Keratinocyte (primary cell): ENCODE measurements at regions not wholly inside any gene's neighbourhood (a gene's known extent, or its start where the extent isn't known, plus 50 kb on each side); places are given as distances from the start of the nearest gene placed in this dataset.

Source experiments
- DNase-seq: peaks from one replicate; pipeline ENCODE4 v3.0.0-alpha.2; 2011; ENCODE audit warnings: low read depth, missing footprints, low spot score
- FAIRE-seq: peaks from 2 replicates; lab custom pipeline; 2011; peaks lifted over from hg19 to GRCh38; lab: Jason Lieb, UNC
- H2AFZ ChIP-seq: 2 replicates; pipeline ENCODE4 v1.6.0; 2012; ENCODE audit warnings: low read length, control low read depth, inconsistent platforms; ENCODE audit not compliant: control insufficient read depth
- H3K27ac ChIP-seq: 2 replicates; pipeline ENCODE4 v1.5.1; 2011; ENCODE audit warnings: low read length; ENCODE audit not compliant: control insufficient read depth, insufficient read depth
- H3K27me3 ChIP-seq: 3 replicates; pipeline ENCODE4 v1.6.0; 2011; ENCODE audit warnings: low read length; ENCODE audit not compliant: control insufficient read depth, insufficient read depth; ENCODE audit errors: extremely low read depth
- H3K36me3 ChIP-seq, 2 experiments: 2 replicates in 1 of 2; 3 replicates in 1 of 2; pipeline ENCODE4 v1.5.1; 2011; ENCODE audit warnings: low read length in 2 of 2, mild to moderate bottlenecking in 1 of 2; ENCODE audit not compliant: control insufficient read depth in 2 of 2, insufficient read depth in 2 of 2; ENCODE audit errors: extremely low read depth in 1 of 2
- H3K4me1 ChIP-seq: 3 replicates; pipeline ENCODE4 v1.5.1; 2011; ENCODE audit warnings: low read length; ENCODE audit not compliant: control insufficient read depth, insufficient read depth; ENCODE audit errors: extremely low read depth
- H3K4me2 ChIP-seq: 3 replicates; pipeline ENCODE4 v1.6.0; 2011; ENCODE audit warnings: low read depth, low read length; ENCODE audit not compliant: control insufficient read depth, insufficient read depth; ENCODE audit errors: extremely low read depth
- H3K4me3 ChIP-seq, 3 experiments: fragments of 200-600 bp in 1 of 3; sonication (generic) in 1 of 3; 2 replicates in 2 of 3; 3 replicates in 1 of 3; pipeline ENCODE4 v1.5.1; 2011 to 2016; ENCODE audit warnings: low read length in 3 of 3, mild to moderate bottlenecking in 3 of 3, control low read depth in 2 of 3, inconsistent platforms in 1 of 3, low read depth in 1 of 3, mixed read lengths in 1 of 3, mixed run types in 1 of 3, moderate library complexity in 1 of 3; ENCODE audit not compliant: control insufficient read depth in 2 of 3, insufficient read depth in 2 of 3; ENCODE audit errors: extremely low read depth in 1 of 3
- H3K79me2 ChIP-seq: 2 replicates; pipeline ENCODE4 v1.6.0; 2012; ENCODE audit warnings: low read length; ENCODE audit not compliant: control insufficient read depth, insufficient read depth
- H3K9ac ChIP-seq: 3 replicates; pipeline ENCODE4 v1.6.0; 2011; ENCODE audit warnings: low read length; ENCODE audit not compliant: control insufficient read depth, insufficient read depth; ENCODE audit errors: extremely low read depth
- H3K9me1 ChIP-seq: 3 replicates; pipeline ENCODE4 v1.6.0; 2011; ENCODE audit warnings: low read length; ENCODE audit not compliant: control insufficient read depth, insufficient read depth; ENCODE audit errors: extremely low read depth
- H3K9me3 ChIP-seq: 2 replicates; pipeline ENCODE4 v1.5.1; 2012; ENCODE audit warnings: low read depth, low read length; ENCODE audit not compliant: control insufficient read depth
- H4K20me1 ChIP-seq: 3 replicates; pipeline ENCODE4 v1.6.0; 2011; ENCODE audit warnings: low read length; ENCODE audit not compliant: control insufficient read depth, insufficient read depth; ENCODE audit errors: extremely low read depth
- CTCF ChIP-seq, 3 experiments: IDR thresholded peaks in 1 of 3; conservative IDR thresholded peaks in 1 of 3; optimal IDR thresholded peaks in 1 of 3; 2 replicates in 2 of 3; 3 replicates in 1 of 3; pipeline versions ENCODE3 to v1.5.1; 2011; ENCODE audit warnings: low read length in 3 of 3, mild to moderate bottlenecking in 3 of 3, moderate library complexity in 2 of 3, control low read depth in 1 of 3, inconsistent platforms in 1 of 3; ENCODE audit not compliant: insufficient read depth in 2 of 3; ENCODE audit errors: extremely low read depth in 1 of 3
- EZH2 ChIP-seq: IDR thresholded peaks from one replicate; pipeline ENCODE4 v1.6.1; 2012; ENCODE audit warnings: inconsistent platforms, mild to moderate bottlenecking, low read length, moderate library complexity
- dilution Hi-C: fragments of 300-500 bp; cut with MboI; formaldehyde crosslinking; loops from one replicate; pipeline ENCODE4 v1.7.0; 2020; ENCODE audit warnings: low sequenced_read_pairs; ENCODE audit not compliant: extremely low pct_ligation_motif_present

GRCh38 chr13:65889368-65889767 is 1340.8 kb downstream of the PCDH9 start:
- Histone ChIP-seq H3K4me1 (no peaks in the 10 kb centered on the region), H4K20me1 (no peaks in the 10 kb centered on the region), H2AFZ (no peak overlapping the region), H3K27ac (no peak overlapping the region), H3K79me2 (no peaks in the 10 kb centered on the region), H3K9me1 (no peaks in the 10 kb centered on the region), H3K4me3 (no peak overlapping the region), H3K9me3 (no peaks in the 10 kb centered on the region), H3K4me2 (no peak overlapping the region), H3K27me3 (no peaks in the 10 kb centered on the region), H3K36me3 (no peaks in the 10 kb centered on the region), H3K9ac (no peak overlapping the region)
- dilution Hi-C loops = no loop called here
- DNase-seq = no peak
- FAIRE-seq = no peak
- no peak for TF ChIP-seq CTCF (optimal IDR thresholded peaks at IDR 0.05 in 1 of 3, IDR thresholded peaks at IDR 0.05 in 1 of 3, conservative IDR thresholded peaks at IDR 0.05 in 1 of 3; ENCODE audit: extremely low read depth in 1 of 3, insufficient read depth in 2 of 3, low read length in 3 of 3)
- no peak for TF ChIP-seq EZH2

DNA sequence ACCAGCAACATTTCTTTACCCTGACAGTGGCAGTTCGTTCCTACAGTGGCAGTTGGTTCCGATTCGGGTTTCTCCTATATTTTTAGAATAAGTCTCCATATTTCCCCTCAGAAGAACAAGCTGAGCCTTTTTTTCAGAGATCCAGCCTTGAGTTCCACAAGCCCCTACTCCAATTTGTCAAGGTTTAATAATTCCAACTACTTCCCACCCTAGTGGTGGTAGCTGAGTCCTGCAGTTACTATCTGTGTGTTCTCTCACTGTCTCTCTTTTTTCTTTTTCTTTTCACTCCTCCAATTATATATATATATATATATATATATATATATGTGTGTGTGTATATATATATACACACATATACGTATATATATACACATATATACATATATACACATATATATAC is 1347.3 kb downstream of the PCDH9 start:
- Histone ChIP-seq H3K4me2 (no peak overlapping the region), H3K79me2 (no peaks in the 10 kb centered on the region), H3K36me3 (no peaks in the 10 kb centered on the region), H4K20me1 (no peaks in the 10 kb centered on the region), H3K27me3 (no peaks in the 10 kb centered on the region), H3K4me1 (no peaks in the 10 kb centered on the region), H3K9ac (no peak overlapping the region), H2AFZ (no peak overlapping the region), H3K27ac (no peak overlapping the region), H3K9me1 (no peaks in the 10 kb centered on the region), H3K4me3 (no peak overlapping the region), H3K9me3 (no peaks in the 10 kb centered on the region)
- TF ChIP-seq CTCF (optimal IDR thresholded peaks at IDR 0.05 in 1 of 3, IDR thresholded peaks at IDR 0.05 in 1 of 3, conservative IDR thresholded peaks at IDR 0.05 in 1 of 3; ENCODE audit: extremely low read depth in 1 of 3, insufficient read depth in 2 of 3, low read length in 3 of 3) (peak in 1 of 3 experiments; percentile 9), EZH2 (no peak)
- dilution Hi-C loops = no loop called here
- FAIRE-seq (no peak), DNase-seq (no peak)
